Endothelial cell of umbilical vein (primary cell): ENCODE measurements at regions not wholly inside any gene's neighbourhood (a gene's known extent, or its start where the extent isn't known, plus 50 kb on each side); places are given as distances from the start of the nearest gene placed in this dataset.

ENCODE experiments used
- EZH2 ChIP-seq: IDR thresholded peaks from 2 replicates; pipeline ENCODE4 v1.6.1; 2012; ENCODE audit warnings: borderline replicate concordance, low read depth, mild to moderate bottlenecking, moderate library complexity, low read length, inconsistent platforms; ENCODE audit not compliant: severe bottlenecking
- FOS ChIP-seq: IDR thresholded peaks from 2 replicates; pipeline ENCODE4 v1.6.1; 2011; ENCODE audit warnings: mild to moderate bottlenecking, low read length, moderate library complexity, borderline replicate concordance; ENCODE audit not compliant: insufficient read depth
- GATA2 ChIP-seq: IDR thresholded peaks from 2 replicates; pipeline ENCODE4 v1.7.0; 2011; ENCODE audit warnings: low read depth, mild to moderate bottlenecking, moderate library complexity, mixed read lengths, low read length; ENCODE audit not compliant: insufficient read length, insufficient read depth
- JUN ChIP-seq: IDR thresholded peaks from 2 replicates; pipeline ENCODE4 v1.6.1; 2011; ENCODE audit warnings: borderline replicate concordance, low read depth; ENCODE audit not compliant: insufficient read length, insufficient read depth
- MYC ChIP-seq: IDR thresholded peaks from one replicate; pipeline ENCODE4 v1.6.1; 2011; ENCODE audit warnings: mild to moderate bottlenecking, low read depth, low read length
- POLR2A ChIP-seq: IDR thresholded peaks from 2 replicates; pipeline ENCODE4 v1.6.1; 2012; ENCODE audit warnings: low read depth, mild to moderate bottlenecking, control low read depth, low read length
- POLR2AphosphoS5 ChIP-seq: IDR thresholded peaks from 2 replicates; pipeline ENCODE4 v1.6.1; 2012; ENCODE audit warnings: low read depth, mild to moderate bottlenecking, control low read depth, low read length, moderate library complexity; ENCODE audit not compliant: insufficient read depth
- TF ChIP-seq, protein P1 (sequence below), 2 donors: IDR thresholded peaks; 1 replicate in 1 of 2; 2 replicates in 1 of 2; pipeline ENCODE4 v1.5.1; 2011; ENCODE audit warnings: low read length in 2 of 2, mild to moderate bottlenecking in 2 of 2, moderate library complexity in 2 of 2, control low read depth in 1 of 2, inconsistent platforms in 1 of 2, low read depth in 1 of 2; ENCODE audit not compliant: insufficient read depth in 1 of 2; ENCODE audit errors: extremely low read depth in 1 of 2
- TF ChIP-seq, protein P2 (sequence below): IDR thresholded peaks from 2 replicates; pipeline ENCODE4 v1.6.1; 2011; ENCODE audit not compliant: insufficient read depth, insufficient read length

DNA sequence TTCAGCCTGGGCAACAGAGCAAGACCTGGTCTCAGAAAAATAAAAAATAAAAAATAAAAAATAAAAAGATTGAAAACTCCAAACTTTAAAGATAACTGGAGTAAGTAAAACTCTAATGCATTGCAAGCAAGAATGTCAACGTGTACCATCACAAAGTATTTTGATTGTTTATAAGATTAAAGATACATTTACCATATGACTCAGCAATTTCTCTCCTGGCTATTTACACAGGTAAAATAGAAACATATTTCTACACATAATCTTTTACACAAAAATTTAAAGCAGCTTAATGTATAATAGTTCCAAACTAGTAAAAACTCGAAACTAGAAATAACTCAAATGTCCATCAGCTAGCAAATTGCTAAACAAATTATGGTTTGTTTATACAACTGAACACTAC is 456.1 kb upstream of the RGS18 start:
- TF ChIP-seq EZH2 (no peak), POLR2AphosphoS5 (no peak), MYC (no peak), GATA2 (no peak), POLR2A (no peak), FOS (no peak), JUN (no peak)
- TF ChIP-seq, protein P1, sequence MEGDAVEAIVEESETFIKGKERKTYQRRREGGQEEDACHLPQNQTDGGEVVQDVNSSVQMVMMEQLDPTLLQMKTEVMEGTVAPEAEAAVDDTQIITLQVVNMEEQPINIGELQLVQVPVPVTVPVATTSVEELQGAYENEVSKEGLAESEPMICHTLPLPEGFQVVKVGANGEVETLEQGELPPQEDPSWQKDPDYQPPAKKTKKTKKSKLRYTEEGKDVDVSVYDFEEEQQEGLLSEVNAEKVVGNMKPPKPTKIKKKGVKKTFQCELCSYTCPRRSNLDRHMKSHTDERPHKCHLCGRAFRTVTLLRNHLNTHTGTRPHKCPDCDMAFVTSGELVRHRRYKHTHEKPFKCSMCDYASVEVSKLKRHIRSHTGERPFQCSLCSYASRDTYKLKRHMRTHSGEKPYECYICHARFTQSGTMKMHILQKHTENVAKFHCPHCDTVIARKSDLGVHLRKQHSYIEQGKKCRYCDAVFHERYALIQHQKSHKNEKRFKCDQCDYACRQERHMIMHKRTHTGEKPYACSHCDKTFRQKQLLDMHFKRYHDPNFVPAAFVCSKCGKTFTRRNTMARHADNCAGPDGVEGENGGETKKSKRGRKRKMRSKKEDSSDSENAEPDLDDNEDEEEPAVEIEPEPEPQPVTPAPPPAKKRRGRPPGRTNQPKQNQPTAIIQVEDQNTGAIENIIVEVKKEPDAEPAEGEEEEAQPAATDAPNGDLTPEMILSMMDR (IDR thresholded peaks at IDR 0.05; ENCODE audit: extremely low read depth in 1 of 2, insufficient read depth in 1 of 2, low read depth in 1 of 2, low read length in 2 of 2), result no peak
- TF ChIP-seq, protein P2, sequence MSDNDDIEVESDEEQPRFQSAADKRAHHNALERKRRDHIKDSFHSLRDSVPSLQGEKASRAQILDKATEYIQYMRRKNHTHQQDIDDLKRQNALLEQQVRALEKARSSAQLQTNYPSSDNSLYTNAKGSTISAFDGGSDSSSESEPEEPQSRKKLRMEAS, result no peak
